ENCODE measurements at regions not wholly inside any gene's neighbourhood (a gene's known extent, or its start where the extent isn't known, plus 50 kb on each side); places are given as distances from the start of the nearest gene placed in this dataset.

DNA sequence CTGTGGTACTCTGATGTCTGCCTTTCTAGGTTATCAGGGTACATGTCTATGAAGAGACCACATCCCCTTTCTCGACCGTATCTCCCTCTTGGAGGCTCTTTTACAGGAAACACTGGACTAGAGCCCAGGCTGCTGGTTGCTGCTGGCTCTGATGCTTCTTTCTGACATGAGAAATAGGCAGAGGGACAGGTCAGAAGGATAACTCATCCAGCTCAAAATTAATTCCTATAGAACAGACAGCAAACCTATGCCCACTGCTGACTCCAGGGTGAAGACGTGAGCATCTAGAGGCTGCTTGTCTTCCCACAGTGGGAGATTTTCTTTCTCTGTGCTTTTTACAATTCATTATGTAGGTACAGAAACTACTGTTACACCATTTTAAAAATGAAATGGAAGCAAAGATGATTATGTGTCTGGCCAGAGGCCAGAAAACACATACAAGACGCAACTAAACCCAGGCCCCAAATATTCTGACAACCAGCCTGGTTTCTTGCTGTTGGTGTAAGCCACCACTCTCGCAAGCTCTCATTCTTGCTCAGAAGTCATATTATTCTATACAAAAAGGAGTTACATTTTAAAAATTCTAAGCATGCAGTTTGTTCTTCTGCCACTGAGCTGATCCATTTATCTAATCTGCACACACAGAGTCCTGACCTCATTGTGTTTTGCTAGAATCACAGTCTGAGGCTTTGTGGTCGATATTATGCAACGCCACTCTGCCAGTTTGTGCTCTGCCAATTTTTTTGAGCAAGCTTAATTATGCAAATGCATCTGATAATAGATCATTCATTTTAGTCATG lies 424.3 kb downstream of the KIF20B start:
- Mint-ChIP-seq H3K27me3 (no peaks in the 10 kb centered on the region), H3K4me1 (ENCODE audit: low read depth) (no peaks in the 10 kb centered on the region), H3K36me3 (ENCODE audit: insufficient read depth) (no peaks in the 10 kb centered on the region), H3K27ac (no peak overlapping the region), H3K4me3 (ENCODE audit: low read depth) (no peak overlapping the region), H3K9me3 (ENCODE audit: low read depth) (no peaks in the 10 kb centered on the region)
- no peak for DNase-seq (ENCODE audit: low spot score, unreplicated experiment)
- TF ChIP-seq, protein P1, sequence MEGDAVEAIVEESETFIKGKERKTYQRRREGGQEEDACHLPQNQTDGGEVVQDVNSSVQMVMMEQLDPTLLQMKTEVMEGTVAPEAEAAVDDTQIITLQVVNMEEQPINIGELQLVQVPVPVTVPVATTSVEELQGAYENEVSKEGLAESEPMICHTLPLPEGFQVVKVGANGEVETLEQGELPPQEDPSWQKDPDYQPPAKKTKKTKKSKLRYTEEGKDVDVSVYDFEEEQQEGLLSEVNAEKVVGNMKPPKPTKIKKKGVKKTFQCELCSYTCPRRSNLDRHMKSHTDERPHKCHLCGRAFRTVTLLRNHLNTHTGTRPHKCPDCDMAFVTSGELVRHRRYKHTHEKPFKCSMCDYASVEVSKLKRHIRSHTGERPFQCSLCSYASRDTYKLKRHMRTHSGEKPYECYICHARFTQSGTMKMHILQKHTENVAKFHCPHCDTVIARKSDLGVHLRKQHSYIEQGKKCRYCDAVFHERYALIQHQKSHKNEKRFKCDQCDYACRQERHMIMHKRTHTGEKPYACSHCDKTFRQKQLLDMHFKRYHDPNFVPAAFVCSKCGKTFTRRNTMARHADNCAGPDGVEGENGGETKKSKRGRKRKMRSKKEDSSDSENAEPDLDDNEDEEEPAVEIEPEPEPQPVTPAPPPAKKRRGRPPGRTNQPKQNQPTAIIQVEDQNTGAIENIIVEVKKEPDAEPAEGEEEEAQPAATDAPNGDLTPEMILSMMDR (IDR thresholded peaks at IDR 0.05; ENCODE audit: unreplicated experiment) = no peak

DNA sequence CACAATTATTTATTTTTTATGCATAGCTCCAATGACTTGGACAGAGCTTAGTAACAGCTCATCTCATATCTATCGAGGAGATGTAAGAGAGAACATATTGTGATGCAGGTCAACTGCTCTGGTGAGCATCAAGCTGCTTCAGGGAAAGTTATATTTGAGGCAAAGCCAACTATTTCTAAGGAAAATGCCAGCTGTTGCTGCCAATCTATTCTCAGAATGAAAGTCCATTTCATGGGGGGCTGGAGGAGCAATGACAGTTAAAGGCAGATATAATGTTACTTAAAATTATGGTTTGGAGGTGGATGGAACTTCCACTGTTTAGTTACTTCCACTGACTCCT lies 424.8 kb downstream of the KIF20B start:
- H3K27ac Mint-ChIP-seq = no peak overlapping the region
- no peak for DNase-seq (ENCODE audit: low spot score, unreplicated experiment)
- TF ChIP-seq, protein P1 (IDR thresholded peaks at IDR 0.05; ENCODE audit: unreplicated experiment) = no peak
- no peaks in the 10 kb centered on the region for H3K27me3 Mint-ChIP-seq
- no peaks in the 10 kb centered on the region for H3K4me1 Mint-ChIP-seq (ENCODE audit: low read depth)
- no peak overlapping the region for H3K4me3 Mint-ChIP-seq (ENCODE audit: low read depth)
- H3K9me3 Mint-ChIP-seq (ENCODE audit: low read depth) = peaks cover under 1% of the 10 kb centered on the region
- H3K36me3 Mint-ChIP-seq (ENCODE audit: insufficient read depth) = no peaks in the 10 kb centered on the region

DNA sequence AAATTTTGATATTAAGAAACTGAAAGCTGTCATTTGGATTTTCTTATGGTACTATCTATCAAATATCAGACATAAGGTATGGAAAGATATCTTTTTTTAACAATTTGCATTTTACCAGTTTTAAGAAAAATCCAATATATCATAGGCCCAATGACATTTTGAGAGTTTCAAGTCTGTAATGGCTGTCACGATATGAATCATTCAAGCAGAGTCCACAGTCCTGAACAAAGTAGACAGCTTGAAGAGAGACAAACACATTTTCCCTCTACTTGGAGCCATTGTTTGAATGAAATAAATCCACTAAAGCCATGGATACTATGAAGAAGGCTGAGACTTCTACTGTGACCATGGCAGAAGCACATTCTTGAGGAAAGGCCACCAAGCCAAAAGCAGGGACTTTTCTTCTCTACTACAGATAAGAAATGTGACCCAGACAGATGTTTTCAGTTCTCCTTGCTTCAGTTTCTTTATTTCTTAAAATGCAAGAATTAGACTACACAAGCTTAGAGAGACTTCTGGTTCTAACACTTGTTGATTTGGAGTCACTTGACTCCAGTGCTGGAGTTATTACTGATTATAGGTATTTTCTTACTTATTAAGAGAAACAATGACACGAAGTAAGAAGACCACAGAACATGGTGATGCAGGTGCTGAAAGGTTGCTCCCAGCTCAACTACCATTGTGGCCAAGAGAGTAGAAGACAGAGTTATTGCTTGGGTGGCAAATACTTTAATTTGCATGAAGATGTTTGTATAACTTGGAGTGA lies 429.1 kb downstream of the KIF20B start:
- no peaks in the 10 kb centered on the region for H3K27me3 Mint-ChIP-seq
- TF ChIP-seq, protein P1 (IDR thresholded peaks at IDR 0.05; ENCODE audit: unreplicated experiment) = no peak
- H3K36me3 Mint-ChIP-seq (ENCODE audit: insufficient read depth) = no peaks in the 10 kb centered on the region
- no peaks in the 10 kb centered on the region for H3K4me1 Mint-ChIP-seq (ENCODE audit: low read depth)
- no peak overlapping the region for H3K4me3 Mint-ChIP-seq (ENCODE audit: low read depth)
- no peak overlapping the region for H3K27ac Mint-ChIP-seq
- peaks cover 20% of the 10 kb centered on the region for H3K9me3 Mint-ChIP-seq (ENCODE audit: low read depth)
- no peak for DNase-seq (ENCODE audit: low spot score, unreplicated experiment)

DNA sequence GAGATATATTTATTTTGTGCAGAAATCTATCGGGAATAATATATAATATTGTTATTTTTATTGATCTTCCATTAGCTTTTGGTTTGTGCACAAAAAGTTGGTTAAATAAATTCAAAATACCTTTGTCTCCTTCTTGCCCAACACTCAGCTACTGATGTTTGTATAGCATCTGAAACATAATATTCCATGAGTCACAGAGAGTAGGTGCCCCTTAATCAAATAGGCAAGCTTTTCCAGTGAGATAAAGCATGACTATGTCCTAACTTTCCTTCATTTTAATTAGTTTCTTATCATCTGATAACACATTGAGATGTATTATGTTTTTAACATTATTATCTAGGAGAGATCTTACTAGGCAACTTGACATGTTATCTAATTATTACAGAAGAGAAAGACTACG lies 432.2 kb downstream of the KIF20B start:
- Mint-ChIP-seq H3K27me3 (no peaks in the 10 kb centered on the region), H3K27ac (no peak overlapping the region), H3K36me3 (ENCODE audit: insufficient read depth) (peaks cover 5% of the 10 kb centered on the region), H3K9me3 (ENCODE audit: low read depth) (peaks cover 41% of the 10 kb centered on the region), H3K4me1 (ENCODE audit: low read depth) (no peaks in the 10 kb centered on the region), H3K4me3 (ENCODE audit: low read depth) (no peak overlapping the region)
- TF ChIP-seq, protein P1 (IDR thresholded peaks at IDR 0.05; ENCODE audit: unreplicated experiment) = no peak
- no peak for DNase-seq (ENCODE audit: low spot score, unreplicated experiment)

DNA sequence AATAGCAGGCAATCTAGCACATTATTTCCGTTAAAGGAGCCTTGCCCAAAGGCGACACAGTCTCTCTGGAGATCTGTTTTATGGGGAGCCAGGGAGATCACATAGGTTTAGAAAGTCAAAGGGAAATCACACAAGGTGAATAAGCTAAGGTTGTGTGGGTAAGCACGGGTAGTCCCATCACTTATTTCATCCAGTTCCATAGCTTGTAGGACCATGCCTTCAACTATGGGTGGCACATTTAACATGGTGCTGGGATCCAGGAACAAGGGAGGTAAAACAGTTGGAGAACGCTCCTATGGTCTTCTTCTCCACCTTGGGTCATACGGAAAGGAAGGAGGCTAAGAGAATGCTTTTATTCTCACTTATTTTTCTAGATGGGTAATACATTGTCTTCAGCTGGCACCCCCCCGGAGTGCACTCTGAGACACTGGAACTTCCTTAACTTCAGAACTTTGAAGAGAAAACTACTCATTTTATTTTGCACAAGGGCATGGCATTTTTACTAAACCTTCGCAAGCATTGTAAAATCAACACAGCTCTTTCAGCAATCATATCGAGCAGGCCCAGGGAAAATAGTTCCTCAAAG lies 435.4 kb downstream of the KIF20B start:
- H3K4me3 Mint-ChIP-seq (ENCODE audit: low read depth) = no peak overlapping the region
- DNase-seq (ENCODE audit: low spot score, unreplicated experiment) = no peak
- H3K27ac Mint-ChIP-seq = no peak overlapping the region
- peaks cover 44% of the 10 kb centered on the region for H3K9me3 Mint-ChIP-seq (ENCODE audit: low read depth)
- no peaks in the 10 kb centered on the region for H3K4me1 Mint-ChIP-seq (ENCODE audit: low read depth)
- no peaks in the 10 kb centered on the region for H3K27me3 Mint-ChIP-seq
- TF ChIP-seq, protein P1 (IDR thresholded peaks at IDR 0.05; ENCODE audit: unreplicated experiment) = no peak
- H3K36me3 Mint-ChIP-seq (ENCODE audit: insufficient read depth) = peaks cover 5% of the 10 kb centered on the region
